GM10248 (cell line): ENCODE measurements at regions not wholly inside any gene's neighbourhood (a gene's known extent, or its start where the extent isn't known, plus 50 kb on each side); places are given as distances from the start of the nearest gene placed in this dataset.
A peak's percentile ranks its signal among the peaks of the same experiment; 100 is the strongest.
"Not testable (repeated sequence)": the region's sequence is repeated elsewhere in the genome, so short reads cannot be mapped to it uniquely, and the experiment has no call there.

Source experiments
- CTCF ChIA-PET: fragments of 300-600 bp; sonication (Branson Sonifier 250); formaldehyde crosslinking; extraction: SDS; loops from one replicate; lab custom pipeline; 2021; ENCODE audit warnings: antibody characterized with exemption; lab: Yijun Ruan, JAX
- POLR2A ChIA-PET: fragments of 350-650 bp; sonication (Branson Sonifier 250); formaldehyde crosslinking; extraction: SDS; loops from one replicate; lab custom pipeline; 2020; ENCODE audit warnings: antibody characterized with exemption; lab: Yijun Ruan, JAX
- DNase-seq: peaks from one replicate; pipeline ENCODE4 v3.0.0; 2012; ENCODE audit errors: extremely low spot score
- CTCF ChIP-seq: IDR thresholded peaks from 2 replicates; pipeline ENCODE4 v1.5.1; 2012; ENCODE audit warnings: mild to moderate bottlenecking, low read depth; ENCODE audit errors: extremely low read depth, missing control alignments, control extremely low read depth

GRCh38 chr17:30697619-30698460 lies 126.7 kb downstream of the CRLF3 start:
- CTCF ChIA-PET: interaction anchor here (0.7 to 1.6 kb wide), 7 partner anchors 9 to 315 kb away, joined by 3 to 4 read pairs (median 3); no protein-coding TSS in a partner anchor

GRCh38 chr17:30696234-30696633 lies 128.3 kb downstream of the CRLF3 start:
- ChIA-PET CTCF (no interaction called here), POLR2A (no interaction called here)
- TF ChIP-seq CTCF: no peak
- DNase-seq: no peak

More at GRCh38 chr17:30697619-30698460, 126.7 kb downstream of the CRLF3 start:
- POLR2A ChIA-PET: not testable (repeated sequence)
- peak; percentile 91 for TF ChIP-seq CTCF
- peak; percentile 71 for DNase-seq

GRCh38 chr17:30695265-30695811 lies 129.2 kb downstream of the CRLF3 start:
- CTCF ChIA-PET: interaction anchor here (1.4 kb wide), 1 partner anchor 24 kb away, joined by 4 read pairs; no protein-coding TSS in a partner anchor
- DNase-seq, POLR2A ChIA-PET: not testable (repeated sequence)

- CTCF ChIA-PET: interaction anchor here (1.4 kb wide), 1 partner anchor 25 kb away, joined by 4 read pairs; no protein-coding TSS in a partner anchor
- peak; percentile 41 for DNase-seq
- TF ChIP-seq CTCF: peak; percentile 24
- POLR2A ChIA-PET: interaction anchor here (0.6 kb wide), 1 partner anchor 154 kb away, joined by 5 read pairs; no protein-coding TSS in a partner anchor
These were observed 130.7 kb downstream of the CRLF3 start for GRCh38 chr17:30693772-30694171.

GRCh38 chr17:30689266-30690000 lies 135.1 kb downstream of the CRLF3 start:
- POLR2A ChIA-PET, DNase-seq, CTCF ChIA-PET: not testable (repeated sequence)

GRCh38 chr17:30686538-30687479 lies 137.7 kb downstream of the CRLF3 start:
- CTCF ChIA-PET: interaction anchor here (1.4 to 1.6 kb wide), 2 partner anchors 11 to 28 kb away, joined by 4 to 5 read pairs; no protein-coding TSS in a partner anchor
- DNase-seq, POLR2A ChIA-PET: not testable (repeated sequence)

GRCh38 chr17:30682280-30682679 lies 142.2 kb downstream of the CRLF3 start:
- CTCF ChIA-PET, DNase-seq, POLR2A ChIA-PET: not testable (repeated sequence)

GRCh38 chr17:30680681-30681080 lies 143.8 kb downstream of the CRLF3 start:
- POLR2A ChIA-PET, DNase-seq, CTCF ChIA-PET: not testable (repeated sequence)
